ENCODE measurements at regions not wholly inside any gene's neighbourhood (a gene's known extent, or its start where the extent isn't known, plus 50 kb on each side); places are given as distances from the start of the nearest gene placed in this dataset.
A peak's percentile ranks its signal among the peaks of the same experiment; 100 is the strongest.
"Not testable (repeated sequence)": the region's sequence is repeated elsewhere in the genome, so short reads cannot be mapped to it uniquely, and the experiment has no call there.

- DNase-seq (ENCODE audit: low spot score), result no peak
- FAIRE-seq, result no peak
These were observed 124.5 kb upstream of the SLC13A1 start for GRCh38 chr7:123324283-123324682.

DNA sequence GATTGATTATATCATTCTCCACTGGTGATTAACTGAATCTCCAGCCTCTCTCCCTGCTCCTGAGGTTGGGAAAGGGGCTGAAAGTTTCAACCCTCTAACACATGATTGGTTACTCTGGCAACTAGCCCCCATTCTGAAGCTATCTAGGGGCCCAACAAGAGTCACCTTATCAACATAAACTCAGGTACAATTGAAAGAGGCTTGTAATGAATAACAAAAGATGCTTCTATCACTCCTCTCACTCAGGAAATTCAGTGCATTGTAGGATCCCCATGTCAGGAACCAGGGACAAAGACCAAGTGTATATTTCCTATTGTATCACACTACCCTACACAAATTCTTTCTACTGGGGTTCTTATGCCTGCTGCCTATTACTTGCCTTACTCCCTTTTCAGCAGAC lies 123.9 kb upstream of the SLC13A1 start:
- no peak for DNase-seq (ENCODE audit: low spot score)
- no peak for FAIRE-seq

DNA sequence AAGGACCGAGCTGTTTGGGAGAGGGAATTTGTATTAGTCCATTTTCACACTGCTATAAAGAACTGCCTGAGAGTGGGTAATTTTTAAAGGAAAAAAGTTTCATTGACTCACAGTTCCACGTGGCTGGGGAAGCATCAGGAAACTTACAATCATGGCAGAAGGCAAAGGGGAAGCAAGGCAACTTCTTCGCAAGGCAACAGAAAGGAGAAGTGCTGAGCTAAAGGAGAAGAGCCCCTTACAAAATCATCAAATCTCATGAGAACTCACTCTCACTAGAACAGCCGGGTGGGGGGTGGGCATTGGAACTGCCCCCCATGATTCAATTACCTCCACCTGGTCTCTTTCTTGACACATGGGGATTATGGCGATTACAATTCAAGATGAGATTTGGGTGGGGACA lies 121.8 kb upstream of the SLC13A1 start:
- not testable (repeated sequence) for FAIRE-seq

GRCh38 chr7:123319911-123320310 lies 120.1 kb upstream of the SLC13A1 start:
- no peak for DNase-seq (ENCODE audit: low spot score)
- FAIRE-seq, result no peak

More for the DNA sequence above, 121.8 kb upstream of the SLC13A1 start:
- DNase-seq (ENCODE audit: low spot score), result not testable (repeated sequence)

DNA sequence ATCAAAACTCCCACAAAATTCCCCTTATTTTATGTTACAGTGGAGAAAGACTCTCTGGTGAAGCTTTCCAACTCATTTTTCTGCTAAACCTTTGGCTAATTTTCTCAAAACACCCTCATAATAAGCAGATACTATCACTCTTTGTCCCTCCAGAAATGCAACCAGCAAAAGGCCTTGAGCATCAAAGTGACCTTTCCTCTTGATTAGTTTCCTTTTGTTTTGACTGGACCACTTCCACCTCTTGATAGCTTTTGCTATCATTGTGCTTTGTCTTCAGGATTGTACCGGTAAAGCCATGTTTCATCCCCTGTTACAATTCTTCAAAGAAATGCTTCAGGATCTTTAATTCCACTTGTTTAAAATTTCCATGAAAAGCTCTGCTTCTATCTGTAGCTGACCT lies 115.1 kb upstream of the SLC13A1 start:
- DNase-seq (ENCODE audit: low spot score), result no peak
- no peak for FAIRE-seq

DNA sequence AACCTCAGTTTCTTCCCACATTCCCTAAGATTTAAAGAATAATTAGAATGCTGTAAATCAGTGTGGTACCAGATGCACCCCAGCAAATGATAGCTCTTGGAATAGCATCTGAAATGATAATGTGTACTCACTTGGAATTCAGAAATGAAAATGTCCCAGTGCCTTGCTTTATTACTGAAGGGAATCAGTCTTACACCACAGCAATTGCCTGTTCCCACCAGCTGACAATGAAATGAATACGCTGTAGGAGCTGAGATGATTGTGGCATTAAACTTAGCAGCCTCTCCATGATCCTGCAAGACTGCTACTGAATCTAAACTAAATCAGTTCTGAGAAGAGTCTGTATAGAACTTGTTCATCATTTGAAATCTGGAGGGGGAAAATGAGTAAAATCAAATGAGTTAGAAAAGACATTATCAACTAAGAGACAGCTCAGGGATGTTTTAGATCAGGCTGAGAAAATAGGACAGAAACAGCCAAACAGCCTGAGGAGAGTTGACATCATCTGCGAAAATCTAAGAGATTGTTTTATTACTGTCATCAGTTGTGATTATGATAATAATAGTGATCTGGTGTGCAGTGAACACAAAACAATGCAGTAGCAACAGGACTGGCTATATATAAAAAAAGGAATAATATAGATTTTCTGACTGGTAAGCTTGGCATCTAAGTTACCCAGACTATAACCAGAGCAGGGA lies 108.6 kb upstream of the SLC13A1 start:
- FAIRE-seq (no peak), DNase-seq (ENCODE audit: low spot score) (no peak)

DNA sequence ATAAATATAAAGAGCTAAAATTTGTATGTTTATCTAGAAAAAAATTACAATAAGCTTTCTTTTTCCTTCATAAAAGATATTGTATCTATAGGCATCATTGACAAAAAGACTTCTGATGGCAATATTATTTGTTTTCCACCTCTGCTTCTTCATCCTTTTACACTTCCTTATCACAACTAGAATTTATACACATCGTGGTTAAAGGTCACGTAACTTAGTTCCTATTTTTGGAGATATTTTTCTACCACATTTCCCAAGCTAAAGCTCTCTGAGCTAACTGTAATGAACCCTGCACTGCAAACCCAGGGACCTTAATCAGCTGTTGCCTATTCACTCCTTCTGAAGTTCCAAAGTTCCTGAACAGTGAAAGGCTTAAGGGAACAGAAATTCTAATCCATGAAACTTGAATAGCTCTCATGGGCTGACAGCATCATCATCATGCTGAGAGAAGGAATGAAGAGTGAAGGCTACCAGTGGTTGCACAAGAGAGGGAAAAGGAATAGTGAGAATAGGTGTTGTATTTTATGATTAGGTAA lies 106.1 kb upstream of the SLC13A1 start:
- DNase-seq (ENCODE audit: low spot score) (no peak), FAIRE-seq (no peak)

DNA sequence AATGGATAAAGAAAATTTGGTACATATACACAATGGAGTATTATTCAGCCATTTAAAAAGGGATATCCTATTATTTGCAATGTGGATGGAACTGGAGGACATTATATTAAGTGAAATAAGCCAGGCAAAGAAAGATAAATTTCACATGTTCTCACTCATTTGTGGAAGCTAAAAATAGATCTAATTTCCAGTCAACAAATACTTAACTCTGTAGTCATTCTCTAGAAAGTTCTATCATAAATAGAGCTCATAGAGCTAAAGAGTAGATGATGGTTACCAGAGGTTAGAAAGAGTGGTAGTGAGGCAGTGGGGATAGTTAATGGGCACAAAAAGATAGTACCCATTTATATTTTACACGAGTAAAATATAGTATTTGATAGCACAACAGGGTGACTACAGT lies 104.2 kb upstream of the SLC13A1 start:
- no peak for FAIRE-seq
- no peak for DNase-seq (ENCODE audit: low spot score)

DNA sequence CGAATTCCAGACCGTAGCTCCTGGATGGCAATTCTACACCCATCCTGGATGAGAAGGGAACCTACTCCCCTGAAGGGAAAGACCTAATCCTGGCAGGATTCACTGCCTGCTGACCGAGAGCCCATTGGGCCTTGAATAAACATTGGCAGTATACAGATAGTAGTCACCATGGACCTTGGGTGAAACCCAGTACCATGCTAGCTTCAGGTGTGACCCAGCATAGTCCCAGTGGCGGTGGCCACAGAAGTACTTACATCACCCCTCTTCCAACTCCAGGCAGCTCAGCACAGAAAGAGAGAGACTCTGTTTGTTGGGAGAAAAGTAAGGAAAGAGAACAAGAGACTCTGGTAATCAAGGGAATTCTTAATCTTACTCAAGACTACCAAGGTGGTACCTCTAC lies 97.2 kb upstream of the SLC13A1 start:
- DNase-seq (ENCODE audit: low spot score) (no peak), FAIRE-seq (no peak)

DNA sequence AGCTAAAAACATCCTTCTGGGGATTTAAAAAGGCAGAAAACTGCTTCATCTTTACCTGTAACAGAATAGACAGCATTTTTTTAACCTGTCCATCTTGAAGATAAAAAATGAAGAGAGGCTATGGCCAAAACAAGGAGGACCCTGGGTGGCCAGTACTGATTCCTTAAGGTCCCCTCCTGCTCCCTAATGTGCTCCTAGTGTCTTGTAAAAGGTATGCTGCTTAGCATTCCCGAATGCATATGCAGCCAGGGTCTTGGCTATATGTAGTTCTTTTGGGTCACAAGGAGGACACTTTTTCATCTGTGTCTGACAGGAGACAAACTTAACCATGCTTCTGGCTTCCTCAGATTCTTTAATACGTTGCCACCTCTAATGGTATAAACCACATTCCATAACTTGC lies 93.9 kb upstream of the SLC13A1 start:
- DNase-seq (ENCODE audit: low spot score) (no peak), FAIRE-seq (no peak)

GRCh38 chr7:123292227-123292626 lies 92.5 kb upstream of the SLC13A1 start:
- no peak for FAIRE-seq
- no peak for DNase-seq (ENCODE audit: low spot score)

- no peak for DNase-seq (ENCODE audit: low spot score)
These were observed 89.4 kb upstream of the SLC13A1 start for GRCh38 chr7:123289200-123289599.

GRCh38 chr7:123285076-123285700 lies 85.4 kb upstream of the SLC13A1 start:
- no peak for FAIRE-seq
- no peak for DNase-seq (ENCODE audit: low spot score)

More at GRCh38 chr7:123289200-123289599, 89.4 kb upstream of the SLC13A1 start:
- FAIRE-seq, result no peak

- FAIRE-seq, result no peak
- DNase-seq (ENCODE audit: low spot score), result no peak
These were observed 83.6 kb upstream of the SLC13A1 start for GRCh38 chr7:123283373-123283772.

DNA sequence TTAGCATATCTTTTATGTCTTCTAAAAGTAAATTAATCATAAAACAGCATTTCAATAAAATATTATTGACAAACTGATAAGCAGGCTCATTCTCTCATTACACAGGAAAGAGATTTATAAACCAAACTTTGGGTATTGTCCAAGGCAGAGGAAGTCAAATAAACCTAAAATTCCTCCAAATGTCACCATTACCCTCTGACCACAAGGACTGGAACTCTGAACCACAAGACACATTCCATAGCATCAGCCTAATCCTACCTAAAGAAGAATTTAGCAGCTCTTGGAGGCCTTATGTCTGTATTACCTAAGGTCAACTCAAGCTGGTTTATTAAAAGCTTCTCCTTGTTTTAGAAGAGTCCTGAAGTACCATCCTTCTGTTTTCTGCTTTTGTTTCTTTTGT lies 82.4 kb upstream of the SLC13A1 start:
- FAIRE-seq (no peak), DNase-seq (ENCODE audit: low spot score) (peak; percentile 12)

DNA sequence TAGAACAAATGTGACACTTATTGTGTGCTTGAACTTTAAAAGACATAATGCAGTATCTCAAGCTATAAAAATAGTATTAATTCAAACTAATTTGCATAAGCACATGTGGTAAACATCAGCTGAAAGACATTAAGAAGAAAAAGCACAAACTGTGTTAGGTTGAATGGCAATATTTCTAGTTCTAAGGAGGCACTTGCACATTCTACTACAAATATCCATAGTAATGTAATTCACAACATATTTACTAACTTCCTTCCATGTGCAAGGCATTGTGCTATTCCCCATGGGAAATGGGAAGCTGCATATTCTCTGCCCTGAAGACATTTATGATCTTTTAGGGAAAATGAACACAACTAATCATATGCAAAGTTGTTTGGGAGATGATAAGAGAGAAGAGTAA lies 80.2 kb upstream of the SLC13A1 start:
- FAIRE-seq (no peak), DNase-seq (ENCODE audit: low spot score) (no peak)

DNA sequence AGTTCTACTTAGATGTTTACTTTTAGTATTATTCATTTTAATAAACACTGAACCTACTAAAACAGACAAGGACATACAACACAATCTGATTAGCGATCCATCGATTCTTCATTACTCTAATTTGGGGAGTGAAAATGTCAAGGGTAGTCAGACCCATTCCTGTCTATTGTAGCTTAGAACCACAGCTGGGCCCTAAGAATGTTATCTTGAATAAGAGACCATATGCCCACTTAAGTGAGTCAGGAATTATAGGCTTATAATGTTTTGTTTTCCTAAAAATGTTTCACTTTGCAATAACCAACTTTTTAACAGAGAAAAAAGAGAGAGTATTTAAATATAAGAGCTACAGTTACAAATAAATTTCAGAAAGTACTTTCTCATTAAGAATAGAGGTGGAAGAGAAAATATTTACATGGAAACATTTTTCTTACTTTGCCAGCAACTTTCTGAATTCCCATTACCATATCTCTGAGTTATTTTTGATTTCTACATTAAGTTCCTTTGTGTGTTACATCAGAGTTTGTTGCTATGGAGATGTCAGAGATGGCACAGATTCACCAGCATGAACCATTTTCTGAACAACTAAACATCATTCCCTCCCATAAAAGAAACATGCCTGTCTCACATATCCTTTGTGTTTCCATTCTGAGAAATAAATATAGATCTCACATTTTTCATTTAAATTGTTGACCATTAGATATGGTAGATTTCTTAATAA lies 75.4 kb upstream of the SLC13A1 start:
- no peak for FAIRE-seq
- DNase-seq (ENCODE audit: low spot score), result no peak

DNA sequence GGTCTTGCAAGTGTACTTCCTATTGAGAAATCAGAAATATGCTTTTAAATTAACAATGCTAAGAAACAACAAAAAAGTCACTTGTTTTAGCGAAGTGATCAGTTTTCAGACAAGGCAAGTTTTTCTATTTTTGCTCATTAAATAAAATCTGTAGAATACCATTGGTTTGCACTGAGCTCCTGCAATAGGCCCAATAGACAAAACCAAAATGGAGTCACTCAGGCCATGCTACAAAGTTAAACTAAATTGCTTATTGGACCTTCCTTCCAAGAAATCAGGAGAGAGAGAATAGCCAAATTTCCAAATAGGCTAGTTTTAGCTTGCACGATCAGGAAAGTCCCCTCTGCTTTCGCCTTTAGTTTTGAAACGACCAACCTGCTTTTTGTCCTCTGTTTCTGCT lies 73.4 kb upstream of the SLC13A1 start:
- DNase-seq (ENCODE audit: low spot score) (no peak), FAIRE-seq (no peak)

GRCh38 chr7:123271856-123272255 lies 72.1 kb upstream of the SLC13A1 start:
- FAIRE-seq (no peak), DNase-seq (ENCODE audit: low spot score) (no peak)

- FAIRE-seq (no peak), DNase-seq (ENCODE audit: low spot score) (peak; percentile 31)
These were observed 71.5 kb upstream of the SLC13A1 start for GRCh38 chr7:123271231-123271630.

GRCh38 chr7:123270570-123270969 lies 70.8 kb upstream of the SLC13A1 start:
- DNase-seq (ENCODE audit: low spot score) (no peak), FAIRE-seq (no peak)

DNA sequence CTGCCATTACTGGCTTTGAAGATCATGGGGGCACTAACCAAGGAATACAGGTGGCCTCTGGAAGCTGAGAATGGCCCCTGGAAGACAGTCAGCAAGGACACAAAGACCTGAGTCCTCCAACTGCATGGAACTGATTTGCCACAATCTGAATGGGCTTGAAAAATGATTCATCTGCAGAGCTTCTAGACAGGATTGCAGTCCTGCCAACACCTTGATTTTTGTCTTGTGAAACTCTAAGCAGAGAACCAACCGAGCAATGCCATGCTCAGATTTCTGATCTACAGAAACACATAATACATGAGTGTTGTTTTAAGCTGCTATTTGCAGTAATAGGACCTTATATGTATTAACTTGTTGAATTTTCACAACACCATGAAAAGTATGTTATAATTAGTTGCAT lies 66.1 kb upstream of the SLC13A1 start:
- DNase-seq (ENCODE audit: low spot score) (no peak), FAIRE-seq (no peak)
